ACC112 (cell line): ENCODE measurements at regions not wholly inside any gene's neighbourhood (a gene's known extent, or its start where the extent isn't known, plus 50 kb on each side); places are given as distances from the start of the nearest gene placed in this dataset.

ENCODE experiments used
- H2AFZ ChIP-seq: fragments of 200-600 bp; sonication (generic); one replicate; pipeline ENCODE4 v1.6.0; 2017; ENCODE audit warnings: antibody characterized with exemption, low read length; ENCODE audit not compliant: unreplicated experiment
- H3K27ac ChIP-seq: fragments of 200-600 bp; sonication (generic); 2 replicates; pipeline ENCODE4 v1.5.1; 2014; ENCODE audit warnings: low read depth, mild to moderate bottlenecking, antibody characterized with exemption, low read length, moderate library complexity
- H3K27me3 ChIP-seq: fragments of 200-600 bp; sonication (generic); 2 replicates; pipeline ENCODE4 v1.6.1; 2014; ENCODE audit warnings: mild to moderate bottlenecking, antibody characterized with exemption, low read length, moderate library complexity, mixed read lengths; ENCODE audit not compliant: insufficient read depth
- H3K36me3 ChIP-seq: fragments of 200-600 bp; sonication (generic); 2 replicates; pipeline ENCODE4 v1.6.1; 2016; ENCODE audit warnings: mild to moderate bottlenecking, antibody characterized with exemption, low read length, moderate library complexity, mixed read lengths; ENCODE audit not compliant: insufficient read depth
- H3K4me1 ChIP-seq: fragments of 200-600 bp; sonication (generic); one replicate; pipeline ENCODE4 v1.6.1; 2016; ENCODE audit warnings: low read length, mixed read lengths; ENCODE audit not compliant: insufficient read depth, unreplicated experiment, control insufficient read depth
- H3K4me3 ChIP-seq: fragments of 200-600 bp; sonication (generic); 2 replicates; pipeline ENCODE4 v1.5.1; 2014; ENCODE audit warnings: mild to moderate bottlenecking, low read depth, low read length
- H3K79me2 ChIP-seq: fragments of 200-600 bp; sonication (generic); one replicate; pipeline ENCODE4 v1.6.0; 2016; ENCODE audit warnings: low read length; ENCODE audit not compliant: control insufficient read depth, unreplicated experiment, insufficient read depth

DNA sequence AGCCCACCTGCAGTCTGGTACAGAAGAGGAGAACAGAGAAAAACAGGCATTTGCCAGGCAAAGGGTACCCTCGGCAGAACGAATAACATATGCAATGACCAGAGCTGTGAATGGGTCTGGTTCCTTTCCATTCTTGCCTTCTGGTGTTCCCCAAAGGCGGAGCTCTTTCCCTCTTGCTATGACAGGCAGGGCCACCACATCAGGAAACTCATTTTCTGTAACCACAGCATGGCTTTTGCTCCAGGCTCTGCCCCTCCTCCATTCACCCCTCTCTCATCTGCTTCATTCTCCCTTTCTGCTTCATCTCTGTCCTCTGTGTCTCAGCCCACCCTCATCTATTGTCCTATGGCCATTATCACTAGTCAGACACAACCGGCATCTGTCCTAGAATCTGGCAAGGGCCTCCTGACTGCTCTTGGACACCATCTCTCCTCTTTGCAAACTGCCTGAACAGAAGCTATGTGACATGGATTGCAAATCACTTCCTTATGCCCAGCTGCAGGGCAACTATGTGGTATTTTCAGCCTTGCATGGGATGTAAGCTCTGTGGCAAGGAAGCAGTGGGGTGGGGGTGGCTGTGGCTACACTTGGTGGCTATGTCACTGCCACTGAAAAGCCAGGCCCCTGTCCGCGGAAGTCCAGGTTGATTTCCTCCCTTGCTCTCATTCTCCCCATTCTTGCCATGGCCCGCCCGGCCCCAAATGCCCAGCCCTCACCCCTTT is 78.8 kb upstream of the ABCD3 start:
- Histone ChIP-seq H3K27ac (no peak overlapping the region), H3K36me3 (no peaks in the 10 kb centered on the region), H3K4me1 (peaks cover 12% of the 10 kb centered on the region), H3K79me2 (no peaks in the 10 kb centered on the region), H2AFZ (no peak overlapping the region), H3K27me3 (0 out of 2 replicates have a peak, but pooled peaks cover 4% of the 10 kb centered on the region), H3K4me3 (no peak overlapping the region)

DNA sequence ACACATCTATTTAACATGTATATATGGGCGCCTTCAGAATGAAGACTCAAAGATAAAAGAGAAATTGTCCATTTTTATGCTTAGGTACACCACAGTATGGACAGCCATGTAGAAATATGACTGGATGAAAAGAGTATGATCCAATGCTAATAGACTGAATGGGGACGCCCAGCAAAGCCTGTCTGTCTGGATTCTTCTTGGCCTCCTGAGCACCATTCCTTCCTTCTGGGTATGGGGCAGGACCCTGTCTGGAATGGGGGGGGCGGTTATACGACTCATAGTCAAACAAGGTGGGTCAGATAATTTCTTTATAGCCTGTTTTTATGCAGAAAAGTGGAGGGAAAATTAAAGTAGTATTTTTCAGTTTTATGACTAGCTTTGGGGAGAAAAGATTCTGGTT is 81.2 kb upstream of the ABCD3 start:
- Histone ChIP-seq H3K27ac (no peak overlapping the region), H2AFZ (no peak overlapping the region), H3K36me3 (no peaks in the 10 kb centered on the region), H3K4me1 (peaks cover 17% of the 10 kb centered on the region), H3K4me3 (no peak overlapping the region), H3K79me2 (no peaks in the 10 kb centered on the region), H3K27me3 (0 out of 2 replicates have a peak, but pooled peaks cover 4% of the 10 kb centered on the region)

DNA sequence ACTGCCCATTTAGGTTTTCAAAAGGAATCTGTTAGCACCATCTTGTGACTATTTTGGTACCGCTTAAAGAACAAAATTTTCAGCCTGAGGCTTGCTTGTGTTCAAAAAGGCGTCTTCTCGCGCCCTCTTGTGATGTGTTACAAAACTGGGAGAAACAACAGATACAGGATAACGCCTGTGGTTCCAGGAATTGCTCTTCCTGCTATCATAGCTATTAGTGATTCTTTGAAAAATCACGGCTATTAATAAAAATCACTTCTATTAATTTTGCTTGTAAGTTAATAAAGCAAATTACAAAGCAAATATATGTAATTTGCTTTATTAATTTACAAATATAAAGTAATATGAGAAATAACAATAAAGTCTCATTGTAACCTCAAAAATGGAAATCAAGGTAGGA is 82.2 kb upstream of the ABCD3 start:
- no peaks in the 10 kb centered on the region for H3K27me3 ChIP-seq
- no peak overlapping the region for H3K4me3 ChIP-seq
- no peak overlapping the region for H2AFZ ChIP-seq
- no peaks in the 10 kb centered on the region for H3K79me2 ChIP-seq
- no peak overlapping the region for H3K27ac ChIP-seq
- H3K36me3 ChIP-seq = no peaks in the 10 kb centered on the region
- H3K4me1 ChIP-seq = peaks cover 17% of the 10 kb centered on the region

DNA sequence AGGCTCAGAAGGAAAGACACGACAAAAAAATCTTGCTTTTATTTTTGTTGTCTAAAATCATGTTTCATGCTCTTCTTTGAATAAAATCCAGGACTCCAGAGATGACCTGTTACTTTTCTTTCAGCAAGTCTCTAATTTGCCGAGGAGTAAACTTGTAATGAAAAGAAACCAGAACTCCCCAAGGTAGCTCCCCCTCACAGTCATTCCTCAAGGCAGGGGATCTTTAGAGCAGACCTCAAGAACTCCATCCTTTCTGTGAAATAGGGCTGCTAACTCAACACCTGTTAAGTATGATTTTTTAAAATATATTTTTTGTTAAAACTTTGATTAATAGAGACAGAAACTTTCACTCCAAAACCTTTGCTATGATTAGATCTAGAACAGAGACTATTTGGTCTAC is 82.7 kb upstream of the ABCD3 start:
- Histone ChIP-seq H3K36me3 (no peaks in the 10 kb centered on the region), H3K27me3 (no peaks in the 10 kb centered on the region), H3K4me1 (peaks cover 19% of the 10 kb centered on the region), H3K27ac (0 out of 2 replicates have a peak overlapping the region, but pooled peaks have one; percentile 10), H3K4me3 (no peak overlapping the region), H3K79me2 (no peaks in the 10 kb centered on the region), H2AFZ (no peak overlapping the region)

DNA sequence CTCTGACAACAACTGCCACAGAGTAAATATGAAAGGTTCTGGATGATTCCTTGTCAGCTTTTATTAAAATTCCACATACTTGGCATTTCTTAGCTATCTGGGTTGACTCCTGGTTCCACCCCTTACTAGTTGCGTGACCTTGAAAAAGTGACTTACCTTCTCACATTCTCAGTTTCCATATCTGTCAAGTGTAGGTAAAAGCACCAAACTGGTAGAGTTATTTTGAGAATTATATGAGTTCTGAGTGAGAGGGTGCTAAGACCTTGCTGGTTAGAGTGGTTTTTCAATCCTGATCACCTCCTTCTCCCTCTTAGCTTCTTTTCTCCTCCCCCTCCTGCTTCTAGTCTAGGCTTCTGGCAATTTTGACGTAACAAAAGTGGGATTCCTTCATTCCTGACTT is 83.4 kb upstream of the ABCD3 start:
- Histone ChIP-seq H2AFZ (peak overlapping the region; percentile 90), H3K4me1 (peaks cover 26% of the 10 kb centered on the region), H3K4me3 (no peak overlapping the region), H3K36me3 (no peaks in the 10 kb centered on the region), H3K27ac (no peak overlapping the region), H3K79me2 (no peaks in the 10 kb centered on the region), H3K27me3 (no peaks in the 10 kb centered on the region)

DNA sequence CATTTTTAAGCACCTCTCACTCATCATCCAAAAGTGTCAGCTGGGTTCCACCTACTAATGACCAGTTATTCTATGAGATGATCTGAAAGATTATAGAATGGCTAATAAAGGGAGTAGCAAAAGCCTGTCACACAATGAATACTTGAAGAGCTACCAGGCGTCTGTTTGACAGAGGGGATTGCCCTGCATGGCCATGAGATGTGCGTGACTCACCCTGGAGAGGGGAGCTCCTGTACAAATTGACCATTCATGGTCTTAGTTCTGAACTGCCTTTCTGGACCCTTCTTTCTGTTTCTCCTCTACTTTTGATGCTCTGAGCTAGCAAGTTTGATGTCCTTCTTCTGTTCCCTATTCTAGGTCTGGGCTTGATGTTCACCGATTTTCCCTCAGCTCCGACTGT is 85.2 kb upstream of the ABCD3 start:
- Histone ChIP-seq H2AFZ (peak overlapping the region; percentile 1), H3K27ac (0 out of 2 replicates have a peak overlapping the region, but pooled peaks have one; percentile 2), H3K4me1 (peaks cover 44% of the 10 kb centered on the region), H3K36me3 (no peaks in the 10 kb centered on the region), H3K4me3 (no peak overlapping the region), H3K79me2 (peaks cover 3% of the 10 kb centered on the region), H3K27me3 (no peaks in the 10 kb centered on the region)

DNA sequence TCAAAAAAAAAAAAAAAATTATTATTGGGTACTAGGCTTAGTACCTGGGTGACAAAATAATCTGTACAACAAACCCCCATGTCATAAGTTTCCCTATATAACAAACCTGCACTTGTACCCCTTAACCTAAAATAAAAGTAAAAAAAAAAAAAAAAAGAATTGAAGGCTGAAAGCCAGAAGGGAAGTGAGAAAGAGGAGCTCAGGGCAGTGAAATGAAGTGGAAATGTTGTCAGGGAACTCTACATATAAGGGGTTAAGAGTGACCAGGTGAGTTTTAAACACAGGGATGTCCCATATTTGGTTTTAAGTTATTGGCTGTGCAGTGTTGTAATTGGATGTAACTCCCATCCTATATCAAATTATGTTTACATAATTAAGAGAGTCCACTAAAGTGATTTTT is 85.7 kb upstream of the ABCD3 start:
- no peaks in the 10 kb centered on the region for H3K36me3 ChIP-seq
- peaks cover 48% of the 10 kb centered on the region for H3K4me1 ChIP-seq
- H3K79me2 ChIP-seq = peaks cover 3% of the 10 kb centered on the region
- no peaks in the 10 kb centered on the region for H3K27me3 ChIP-seq
- H3K4me3 ChIP-seq = no peak overlapping the region
- peak overlapping the region; percentile 1 for H2AFZ ChIP-seq
- 0 out of 2 replicates have a peak overlapping the region, but pooled peaks have one; percentile 2 for H3K27ac ChIP-seq

DNA sequence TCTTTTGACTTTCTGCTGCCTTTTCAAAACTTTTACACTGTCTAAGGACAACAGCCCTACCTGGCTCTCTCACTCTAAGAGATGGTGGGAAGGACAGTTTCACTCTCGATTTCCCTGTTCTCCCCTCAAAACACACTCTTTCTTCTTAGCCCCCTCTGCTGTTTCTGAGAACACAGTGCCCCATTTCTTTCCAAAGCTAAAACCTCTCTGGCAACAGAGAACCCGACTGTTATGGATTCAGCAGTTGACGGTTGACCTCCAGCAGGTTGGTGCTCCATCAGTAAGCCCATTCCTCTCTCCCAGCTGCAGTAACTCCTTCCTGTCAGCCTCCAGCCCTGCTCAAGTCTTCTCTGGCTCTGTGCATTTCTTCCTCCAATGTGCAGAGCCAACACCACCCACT is 88.2 kb upstream of the ABCD3 start:
- peak overlapping the region; percentile 79 for H2AFZ ChIP-seq
- H3K79me2 ChIP-seq = peaks cover 3% of the 10 kb centered on the region
- H3K27ac ChIP-seq = peak overlapping the region; percentile 35
- peak overlapping the region; percentile 45 for H3K4me3 ChIP-seq
- H3K36me3 ChIP-seq = no peaks in the 10 kb centered on the region
- peaks cover 64% of the 10 kb centered on the region for H3K4me1 ChIP-seq
- H3K27me3 ChIP-seq = no peaks in the 10 kb centered on the region

DNA sequence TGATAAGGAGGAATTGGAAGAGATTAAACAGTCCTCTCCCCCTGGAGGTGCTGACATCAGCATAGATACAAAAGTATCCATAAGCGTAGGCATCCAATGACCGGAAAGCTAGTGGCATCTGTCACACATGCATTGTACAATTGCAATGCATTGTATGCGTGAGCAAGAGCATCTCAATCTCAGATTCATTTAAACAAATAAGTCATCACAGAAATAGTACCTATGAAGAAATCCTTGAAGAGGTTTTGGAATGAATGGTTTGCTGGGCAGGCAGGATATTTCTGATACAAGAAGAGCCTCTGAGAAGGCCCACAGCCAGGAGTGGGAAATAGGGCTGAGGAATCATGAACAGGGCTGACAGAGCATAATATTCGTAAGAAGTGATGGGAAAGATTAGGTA is 88.9 kb upstream of the ABCD3 start:
- peaks cover 65% of the 10 kb centered on the region for H3K4me1 ChIP-seq
- H3K36me3 ChIP-seq = no peaks in the 10 kb centered on the region
- H3K79me2 ChIP-seq = peaks cover 3% of the 10 kb centered on the region
- H3K27me3 ChIP-seq = no peaks in the 10 kb centered on the region
- H3K4me3 ChIP-seq = peak overlapping the region; percentile 45
- H3K27ac ChIP-seq = peak overlapping the region; percentile 21; the same call in 1 of the 2 replicates
- H2AFZ ChIP-seq = peak overlapping the region; percentile 79

DNA sequence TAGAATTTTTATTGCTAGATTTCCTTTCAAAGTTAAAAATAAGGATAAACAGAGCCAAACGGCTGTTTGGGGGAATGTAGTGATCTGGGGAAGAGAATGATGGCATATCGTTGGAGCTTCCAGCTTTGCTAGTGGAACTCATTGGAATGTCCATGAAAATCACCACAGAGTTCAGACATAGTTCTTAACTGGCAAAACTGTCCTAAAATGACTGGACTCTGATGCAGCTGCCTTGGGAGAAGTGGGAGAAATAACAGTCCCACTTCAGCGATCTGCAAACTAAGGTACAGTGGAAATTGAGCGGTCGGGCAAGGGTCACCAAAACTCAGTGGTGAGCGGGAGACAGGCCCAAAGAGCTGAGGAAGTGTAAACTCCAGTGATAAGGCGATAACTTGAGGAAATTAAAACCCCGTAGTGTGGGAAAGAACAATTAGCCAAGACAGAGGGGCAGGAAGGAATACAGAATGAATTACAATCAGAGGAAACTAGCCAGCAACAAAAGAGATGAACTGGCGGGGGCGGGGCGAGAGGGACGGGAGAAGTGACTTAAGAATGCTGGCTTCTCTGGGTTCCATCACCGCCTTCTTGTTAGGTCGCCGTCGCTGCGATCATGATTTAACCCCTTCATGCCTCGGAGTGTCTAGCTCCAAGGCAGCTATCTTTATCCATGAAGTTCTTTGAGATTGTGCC is 89.8 kb upstream of the ARHGAP29 start:
- peaks cover 3% of the 10 kb centered on the region for H3K79me2 ChIP-seq
- peak overlapping the region; percentile 89 for H3K27ac ChIP-seq
- H3K36me3 ChIP-seq = no peaks in the 10 kb centered on the region
- no peaks in the 10 kb centered on the region for H3K27me3 ChIP-seq
- H3K4me1 ChIP-seq = peaks cover 81% of the 10 kb centered on the region
- peak overlapping the region; percentile 45 for H3K4me3 ChIP-seq
- H2AFZ ChIP-seq = peak overlapping the region; percentile 70

DNA sequence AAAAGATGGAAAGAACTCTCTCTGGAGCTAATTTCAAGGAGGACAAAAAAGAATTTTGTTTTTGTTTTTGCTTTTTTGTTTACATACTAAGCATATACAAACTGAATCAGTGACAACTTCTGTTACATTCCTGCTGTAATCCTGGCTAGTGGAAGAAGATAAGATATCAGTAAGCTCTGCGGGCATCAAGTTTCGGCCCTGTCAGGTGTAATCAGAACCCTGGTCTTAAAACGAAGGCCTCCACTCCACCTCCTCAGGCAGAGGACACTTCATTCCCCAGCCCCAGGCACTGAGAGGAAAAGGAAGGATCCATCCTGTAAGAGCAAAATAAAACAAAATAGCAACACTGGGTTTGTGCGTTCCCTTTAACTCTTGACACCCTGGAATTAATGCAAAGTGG is 88.9 kb upstream of the ARHGAP29 start:
- Histone ChIP-seq H3K36me3 (no peaks in the 10 kb centered on the region), H3K4me1 (peaks cover 86% of the 10 kb centered on the region), H3K79me2 (peaks cover 3% of the 10 kb centered on the region), H3K27me3 (no peaks in the 10 kb centered on the region), H2AFZ (peak overlapping the region; percentile 70), H3K27ac (peak overlapping the region; percentile 89), H3K4me3 (peak overlapping the region; percentile 0; the same call in 1 of the 2 replicates)
